Effector CD4-positive, alpha-beta T cell (primary cell): ENCODE measurements at regions not wholly inside any gene's neighbourhood (a gene's known extent, or its start where the extent isn't known, plus 50 kb on each side); places are given as distances from the start of the nearest gene placed in this dataset.
"Not testable (repeated sequence)": the region's sequence is repeated elsewhere in the genome, so short reads cannot be mapped to it uniquely, and the experiment has no call there.

ENCODE experiments used
- DNase-seq: peaks from one replicate; pipeline ENCODE4 v3.0.0-alpha.2; 2020

- DNase-seq: no peak
Measured at GRCh38 chr21:23684431-23684830, 1922.8 kb downstream of the MRPL39 start.

DNA sequence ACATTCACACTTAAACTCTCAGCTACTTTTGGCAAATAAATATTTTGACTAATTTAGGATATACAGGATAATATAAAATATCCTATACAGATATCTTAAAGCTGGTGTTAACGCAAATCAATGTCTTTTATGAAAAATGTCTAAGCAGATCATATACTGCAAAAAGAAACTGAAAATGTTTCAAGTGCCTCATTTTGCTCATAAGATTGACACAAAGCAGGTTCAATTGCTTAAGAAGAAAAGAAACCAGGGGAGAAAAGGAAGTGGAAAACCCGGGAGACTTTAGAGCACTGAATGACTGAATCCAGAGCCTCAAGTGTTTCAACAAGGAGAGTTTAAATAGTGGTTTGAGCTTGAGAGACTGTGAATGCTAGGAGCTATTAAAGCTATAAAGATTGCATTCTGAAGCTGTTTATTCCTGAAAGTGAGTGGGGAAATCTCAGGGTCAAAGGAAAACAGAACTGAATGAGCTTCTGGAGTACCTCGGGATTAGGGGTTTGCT lies 1943.0 kb downstream of the MRPL39 start:
- DNase-seq: no peak

DNA sequence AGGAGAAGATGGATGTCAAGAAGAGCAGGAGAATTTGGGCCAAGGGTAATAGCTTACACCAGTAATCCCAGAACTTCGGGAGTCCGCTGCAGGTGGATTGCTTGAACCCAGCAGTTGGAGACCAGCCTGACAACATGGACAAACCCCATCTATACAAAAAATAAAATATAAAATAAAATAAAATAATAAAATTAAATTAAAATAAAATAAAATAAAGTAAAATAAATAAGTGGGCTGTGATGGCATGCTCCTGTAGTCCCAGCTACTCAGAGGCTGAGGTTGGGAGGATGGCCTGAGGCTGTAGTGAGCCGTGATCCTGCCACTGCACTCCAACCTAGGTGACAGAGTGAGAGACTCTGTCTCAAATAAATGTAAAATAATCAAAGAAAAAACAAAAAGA lies 1946.7 kb downstream of the MRPL39 start:
- no peak for DNase-seq

- DNase-seq: no peak
Measured at GRCh38 chr21:23644768-23645167, 1962.5 kb downstream of the MRPL39 start.

- no peak for DNase-seq
Measured at GRCh38 chr21:23639721-23640120, 1967.6 kb downstream of the MRPL39 start.

DNA sequence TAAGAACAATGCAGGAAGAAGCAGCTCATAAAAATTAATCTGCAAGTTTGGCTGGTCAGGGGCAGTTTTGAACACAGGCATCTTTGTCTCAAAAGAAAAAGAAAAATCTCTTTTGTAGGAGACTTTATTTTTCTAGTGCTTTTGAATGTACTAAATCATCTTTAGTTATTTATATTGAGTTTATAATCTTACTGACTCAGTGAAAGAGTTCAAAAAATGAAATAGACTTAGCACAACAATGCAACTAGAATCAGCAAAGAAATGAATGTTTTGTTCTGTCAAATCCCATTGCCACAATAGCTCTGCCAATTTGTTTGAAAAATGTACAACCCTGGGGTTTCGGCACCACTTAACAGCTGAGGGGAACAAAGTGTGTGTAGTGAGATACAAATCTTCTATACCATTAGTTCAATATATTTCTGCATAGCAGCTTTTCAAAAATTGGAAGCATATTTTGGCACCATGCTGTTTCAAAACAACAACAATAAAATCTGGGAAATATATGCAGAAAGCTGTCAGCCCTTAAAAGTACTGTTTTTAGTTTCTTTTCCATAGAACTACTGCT lies 1969.1 kb downstream of the MRPL39 start:
- DNase-seq: no peak

DNA sequence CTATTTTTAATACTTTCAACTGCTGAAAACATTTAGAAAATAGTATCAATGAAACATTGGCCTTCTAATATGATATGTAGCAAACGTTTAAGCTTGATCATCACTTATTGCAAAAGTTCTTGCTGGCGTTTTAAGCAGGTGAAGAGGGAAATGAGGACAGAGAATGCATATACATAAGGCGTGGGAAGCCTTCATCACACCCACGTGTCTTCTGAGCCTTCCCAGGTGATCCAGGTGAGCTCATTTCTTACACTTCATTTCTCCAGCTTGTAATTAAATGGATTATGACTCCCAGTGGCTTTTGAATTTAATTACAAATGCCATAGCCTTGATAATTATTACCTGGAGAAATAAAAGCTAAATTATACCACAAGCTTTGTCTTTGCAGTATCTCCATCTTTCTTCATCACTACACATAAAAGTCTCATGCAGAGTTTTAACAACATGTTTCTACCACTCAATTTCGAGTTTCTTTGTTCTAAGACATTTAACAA lies 1973.8 kb downstream of the MRPL39 start:
- no peak for DNase-seq

DNA sequence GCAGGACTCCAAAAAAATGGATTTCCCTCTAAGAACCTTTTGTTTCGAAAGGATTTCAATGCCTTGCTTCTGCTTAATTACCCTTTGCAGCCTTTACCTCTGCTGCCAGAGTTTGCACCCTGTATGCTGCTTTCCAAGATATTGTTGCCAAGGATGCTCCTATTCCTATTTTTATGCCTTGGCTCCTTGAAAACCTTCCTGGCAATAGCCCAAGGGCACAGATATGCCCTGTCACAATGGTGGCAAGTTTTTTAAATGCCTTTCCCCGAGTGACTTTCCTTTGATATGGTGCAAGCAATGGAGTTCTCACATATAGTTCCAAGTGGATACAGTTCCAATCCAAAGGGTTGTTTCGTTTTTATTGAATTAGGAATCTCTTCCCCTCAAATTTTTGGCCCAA lies 1983.0 kb downstream of the MRPL39 start:
- no peak for DNase-seq

- DNase-seq: no peak
Measured at GRCh38 chr21:23613014-23613413, 1994.3 kb downstream of the MRPL39 start.

DNA sequence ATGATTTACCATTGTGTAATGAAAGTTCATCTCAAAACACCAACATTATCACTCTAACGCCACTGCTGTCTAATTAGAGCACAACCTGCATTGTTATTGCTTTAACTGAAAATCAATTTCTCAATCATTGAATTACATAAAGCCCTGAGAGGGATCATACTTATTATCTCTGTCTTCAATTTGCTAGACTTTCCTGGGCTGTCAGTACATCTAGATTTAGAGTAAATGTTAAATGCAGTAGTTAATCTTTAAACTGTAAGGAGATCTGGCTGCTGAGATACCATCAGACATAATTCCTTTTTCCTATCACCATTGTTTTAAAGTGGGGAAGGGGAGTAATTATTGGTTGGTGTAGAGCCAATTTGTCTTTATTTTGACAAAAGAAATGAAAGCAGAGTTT lies 1995.1 kb downstream of the MRPL39 start:
- no peak for DNase-seq

GRCh38 chr21:23607782-23608431 lies 1999.4 kb downstream of the MRPL39 start:
- no peak for DNase-seq

GRCh38 chr21:23601549-23601948 lies 2005.7 kb downstream of the MRPL39 start:
- DNase-seq: no peak

- no peak for DNase-seq
Measured at GRCh38 chr21:23593582-23593981, 2013.7 kb downstream of the MRPL39 start.

GRCh38 chr21:23585419-23585818 lies 2021.9 kb downstream of the MRPL39 start:
- no peak for DNase-seq

GRCh38 chr21:23579573-23579972 lies 2027.7 kb downstream of the MRPL39 start:
- no peak for DNase-seq

GRCh38 chr21:23578027-23578426 lies 2029.3 kb downstream of the MRPL39 start:
- no peak for DNase-seq

DNA sequence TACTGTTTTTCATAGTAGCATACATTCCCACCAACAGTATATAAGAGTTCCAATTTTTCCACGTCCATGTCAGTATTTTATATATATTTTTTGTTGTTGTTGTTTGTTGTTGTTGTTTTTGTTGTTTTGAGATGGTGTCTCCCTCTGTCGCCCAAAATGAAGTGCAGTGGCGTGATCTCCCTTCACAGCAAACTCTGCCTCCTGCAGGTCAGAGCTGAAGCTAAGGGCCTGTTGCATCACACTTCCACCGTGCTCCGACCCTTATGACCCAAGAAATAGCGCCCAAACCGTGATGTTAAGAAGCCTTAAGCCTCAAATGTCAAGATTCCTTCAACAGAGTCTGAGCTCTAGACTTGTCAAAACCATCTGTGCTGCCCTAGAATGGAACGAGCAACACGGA lies 2032.3 kb downstream of the MRPL39 start:
- no peak for DNase-seq

DNA sequence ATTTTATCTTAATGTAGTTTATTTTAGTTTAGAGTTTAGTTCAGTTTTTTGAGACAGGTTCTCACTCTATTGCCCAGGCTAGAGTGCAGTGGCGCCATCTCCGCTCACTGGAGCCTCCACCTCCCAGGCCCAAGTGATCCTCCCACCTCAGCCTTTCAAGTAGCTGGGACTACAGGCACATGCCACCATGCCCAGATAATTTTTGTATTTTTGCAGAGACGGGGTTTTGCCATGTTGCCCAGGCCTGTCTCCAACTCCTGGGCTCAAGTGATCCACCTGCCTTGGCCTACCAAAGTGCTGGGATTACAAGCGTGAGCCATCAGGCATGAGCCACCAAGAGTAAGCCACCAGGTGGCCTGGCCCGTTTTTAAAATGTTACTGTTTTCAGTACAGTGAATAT lies 2058.4 kb downstream of the MRPL39 start:
- DNase-seq: not testable (repeated sequence)

DNA sequence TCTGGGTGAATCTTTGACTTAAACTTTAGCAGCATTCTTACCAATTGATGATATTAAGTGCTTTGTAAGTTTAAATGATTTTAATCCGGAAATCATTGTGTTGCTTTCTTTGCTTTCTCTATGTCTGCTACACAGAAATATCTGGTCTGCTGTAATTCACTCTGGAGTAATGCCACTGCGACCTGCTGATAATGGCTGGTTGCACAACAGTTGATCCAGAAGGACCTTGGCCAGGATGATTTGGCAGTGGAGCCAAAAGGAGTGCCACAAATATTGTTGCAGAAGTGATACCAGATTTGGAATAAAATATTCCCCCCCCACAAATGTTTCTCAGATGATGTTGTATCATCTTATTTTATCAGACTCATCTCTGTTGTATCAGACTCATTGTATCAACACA lies 2063.9 kb downstream of the MRPL39 start:
- no peak for DNase-seq

- no peak for DNase-seq
Measured at GRCh38 chr21:23542097-23542496, 2065.2 kb downstream of the MRPL39 start.

DNA sequence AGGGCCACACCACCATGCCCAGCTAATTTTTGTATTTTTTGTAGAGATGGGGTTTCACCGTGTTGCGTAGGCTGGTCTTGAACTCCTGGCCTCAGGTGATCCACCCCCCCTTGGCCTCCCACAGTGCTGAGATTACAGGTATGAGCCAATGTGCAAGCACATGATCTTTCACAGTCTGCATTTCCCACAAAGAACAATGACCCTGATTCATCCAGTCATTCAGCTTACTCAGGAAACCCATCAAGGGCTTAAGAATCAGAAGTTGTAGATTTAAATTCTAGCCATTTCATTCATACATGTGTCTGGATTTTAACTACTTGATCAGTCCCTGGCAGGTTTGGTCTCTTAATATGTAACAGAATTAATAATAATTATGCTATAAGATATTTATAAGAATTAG lies 2065.7 kb downstream of the MRPL39 start:
- no peak for DNase-seq

DNA sequence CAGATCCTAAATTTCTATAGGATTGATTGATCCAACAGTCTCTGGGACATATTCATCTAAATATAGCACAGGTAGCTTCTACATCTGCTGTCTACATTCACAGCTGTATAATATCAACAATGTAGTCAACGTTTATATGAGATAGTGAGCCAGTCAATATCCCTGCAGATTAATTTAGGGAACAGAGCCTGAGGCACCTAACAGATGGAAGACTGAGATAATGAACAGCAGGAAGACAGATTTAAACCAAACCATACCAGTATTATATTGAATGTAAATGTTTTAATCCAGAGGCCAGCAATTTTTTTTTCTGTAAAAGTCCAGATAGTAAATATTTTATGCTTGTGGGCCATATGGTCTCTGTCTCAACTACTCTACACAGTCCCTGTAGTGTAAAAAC lies 2072.4 kb downstream of the MRPL39 start:
- no peak for DNase-seq

DNA sequence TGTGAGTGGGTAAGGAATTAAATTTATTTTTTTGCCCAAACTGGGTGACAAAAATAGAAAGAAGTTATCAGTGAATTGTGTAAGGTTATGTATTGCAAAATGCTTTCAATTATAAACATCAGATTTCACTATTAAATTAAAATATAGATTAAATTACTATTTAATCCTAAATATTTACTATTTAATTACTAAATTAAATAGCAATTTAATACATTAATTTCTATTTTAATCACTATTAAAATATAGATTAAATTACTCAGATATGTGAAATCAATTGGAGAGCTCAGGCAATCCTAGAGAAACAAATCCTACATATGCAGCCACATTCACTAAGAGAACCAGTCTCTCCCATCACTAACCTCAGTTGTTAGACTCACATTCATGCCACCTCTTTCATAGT lies 2075.8 kb downstream of the MRPL39 start:
- DNase-seq: no peak

DNA sequence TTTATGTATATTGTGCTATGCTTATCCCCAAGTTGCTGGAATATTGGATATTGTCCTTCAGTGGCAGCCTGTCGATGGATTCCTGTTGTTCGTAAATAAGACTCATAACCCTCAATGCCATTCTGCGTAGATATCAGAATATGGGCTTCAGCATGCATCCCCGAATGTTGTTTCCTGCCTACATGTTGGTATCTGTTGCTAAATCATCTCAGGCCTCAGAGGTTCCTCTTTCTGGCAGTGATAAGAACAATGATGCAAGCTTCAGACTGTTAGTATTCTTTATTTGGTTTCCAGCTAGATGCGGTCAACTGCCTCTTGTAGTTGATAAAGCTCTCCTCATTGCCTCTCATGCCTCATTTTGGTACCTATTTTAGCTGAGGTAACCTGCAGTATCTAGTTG lies 2082.6 kb downstream of the MRPL39 start:
- no peak for DNase-seq

DNA sequence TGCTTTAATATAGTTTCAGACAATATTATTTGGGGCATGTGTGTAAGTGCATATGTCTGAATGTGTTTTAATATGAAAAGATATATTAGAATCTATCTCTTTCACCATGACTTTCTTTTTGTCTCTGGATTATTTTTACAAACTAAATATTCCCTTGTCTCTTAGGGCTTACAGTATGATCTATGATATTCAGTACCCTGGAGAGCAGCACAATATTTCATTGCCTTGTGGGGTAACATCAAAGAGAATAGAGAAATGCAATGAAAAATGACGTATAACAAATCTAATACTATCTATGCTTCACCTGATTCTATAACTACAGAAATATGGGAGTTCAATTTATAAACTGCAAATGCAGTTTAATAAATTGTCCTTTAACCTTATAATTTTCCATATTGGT lies 2084.5 kb downstream of the MRPL39 start:
- DNase-seq: no peak
